Choroid plexus epithelial cell (primary cell): ENCODE measurements at regions not wholly inside any gene's neighbourhood (a gene's known extent, or its start where the extent isn't known, plus 50 kb on each side); places are given as distances from the start of the nearest gene placed in this dataset.

Experiments used
- DNase-seq: peaks from one replicate; pipeline ENCODE4 v3.0.0-alpha.2; 2010; ENCODE audit warnings: low read depth
- H3K4me3 ChIP-seq: 2 replicates; pipeline ENCODE4 v1.5.1; 2011; ENCODE audit warnings: low read depth, mild to moderate bottlenecking, control low read depth, low read length, moderate library complexity
- TF ChIP-seq, protein P1 (sequence below): conservative IDR thresholded peaks from 2 replicates; pipeline ENCODE4 v1.5.1; 2011; ENCODE audit warnings: low read depth, mild to moderate bottlenecking, control low read depth, inconsistent platforms, low read length, moderate library complexity

GRCh38 chr1:36691374-36691773, 208.7 kb upstream of the CSF3R start:
- no peak for DNase-seq

DNA sequence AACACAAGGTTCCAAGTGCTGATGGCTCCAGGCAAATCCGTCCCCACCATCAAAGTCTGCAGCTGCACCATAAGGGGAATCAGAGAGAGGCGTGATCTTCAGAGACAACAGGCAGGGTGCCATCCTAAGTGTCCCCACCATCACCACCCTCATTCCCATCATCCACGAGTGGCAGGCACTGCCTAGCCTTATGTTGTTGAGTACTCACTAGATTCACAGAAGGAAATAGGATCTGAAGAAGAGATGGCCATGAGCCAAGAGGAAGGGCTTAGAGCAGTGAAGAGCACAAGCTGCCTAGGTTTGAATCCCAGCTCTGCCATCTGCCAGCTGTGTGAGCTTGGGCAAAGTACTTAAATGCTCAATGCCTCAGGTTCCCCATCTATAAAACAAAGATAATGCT, 207.3 kb upstream of the CSF3R start:
- no peak overlapping the region for H3K4me3 ChIP-seq
- TF ChIP-seq, protein P1, sequence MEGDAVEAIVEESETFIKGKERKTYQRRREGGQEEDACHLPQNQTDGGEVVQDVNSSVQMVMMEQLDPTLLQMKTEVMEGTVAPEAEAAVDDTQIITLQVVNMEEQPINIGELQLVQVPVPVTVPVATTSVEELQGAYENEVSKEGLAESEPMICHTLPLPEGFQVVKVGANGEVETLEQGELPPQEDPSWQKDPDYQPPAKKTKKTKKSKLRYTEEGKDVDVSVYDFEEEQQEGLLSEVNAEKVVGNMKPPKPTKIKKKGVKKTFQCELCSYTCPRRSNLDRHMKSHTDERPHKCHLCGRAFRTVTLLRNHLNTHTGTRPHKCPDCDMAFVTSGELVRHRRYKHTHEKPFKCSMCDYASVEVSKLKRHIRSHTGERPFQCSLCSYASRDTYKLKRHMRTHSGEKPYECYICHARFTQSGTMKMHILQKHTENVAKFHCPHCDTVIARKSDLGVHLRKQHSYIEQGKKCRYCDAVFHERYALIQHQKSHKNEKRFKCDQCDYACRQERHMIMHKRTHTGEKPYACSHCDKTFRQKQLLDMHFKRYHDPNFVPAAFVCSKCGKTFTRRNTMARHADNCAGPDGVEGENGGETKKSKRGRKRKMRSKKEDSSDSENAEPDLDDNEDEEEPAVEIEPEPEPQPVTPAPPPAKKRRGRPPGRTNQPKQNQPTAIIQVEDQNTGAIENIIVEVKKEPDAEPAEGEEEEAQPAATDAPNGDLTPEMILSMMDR: no peak
- no peak for DNase-seq

More at GRCh38 chr1:36691374-36691773, 208.7 kb upstream of the CSF3R start:
- no peak overlapping the region for H3K4me3 ChIP-seq
- TF ChIP-seq, protein P1: no peak

- DNase-seq: no peak
- no peak overlapping the region for H3K4me3 ChIP-seq
- TF ChIP-seq, protein P1: no peak
These were observed 204.6 kb upstream of the CSF3R start for GRCh38 chr1:36687312-36687711.

DNA sequence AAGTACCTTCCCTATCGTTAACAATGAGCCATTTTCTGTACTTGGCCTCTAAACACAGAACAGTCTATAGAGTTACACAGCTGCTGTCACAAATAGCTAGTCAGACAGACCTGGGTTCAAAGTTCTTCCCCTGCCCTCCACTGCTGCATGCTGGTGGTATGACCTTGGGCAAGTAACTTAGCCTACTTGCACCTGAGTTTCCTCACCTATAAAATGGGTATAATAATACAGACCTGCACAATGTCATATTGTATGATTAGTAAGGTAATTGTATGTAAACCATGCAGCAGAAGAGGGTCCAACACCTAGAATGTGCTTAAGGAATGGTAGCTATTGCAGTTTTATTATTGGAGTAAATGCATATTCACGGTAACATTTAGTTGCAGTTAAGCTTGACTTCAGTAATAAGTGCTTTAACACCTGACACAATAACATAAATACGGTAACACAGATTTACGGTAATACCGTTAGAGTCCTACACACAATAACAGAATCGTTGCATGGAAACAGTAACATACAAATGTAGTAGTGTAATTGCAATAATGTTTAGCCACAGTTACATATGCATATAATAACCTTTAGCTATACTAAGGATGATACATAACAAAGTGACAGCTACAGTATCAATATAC, 193.3 kb upstream of the CSF3R start:
- H3K4me3 ChIP-seq: no peak overlapping the region
- DNase-seq: no peak
- TF ChIP-seq, protein P1: no peak

DNA sequence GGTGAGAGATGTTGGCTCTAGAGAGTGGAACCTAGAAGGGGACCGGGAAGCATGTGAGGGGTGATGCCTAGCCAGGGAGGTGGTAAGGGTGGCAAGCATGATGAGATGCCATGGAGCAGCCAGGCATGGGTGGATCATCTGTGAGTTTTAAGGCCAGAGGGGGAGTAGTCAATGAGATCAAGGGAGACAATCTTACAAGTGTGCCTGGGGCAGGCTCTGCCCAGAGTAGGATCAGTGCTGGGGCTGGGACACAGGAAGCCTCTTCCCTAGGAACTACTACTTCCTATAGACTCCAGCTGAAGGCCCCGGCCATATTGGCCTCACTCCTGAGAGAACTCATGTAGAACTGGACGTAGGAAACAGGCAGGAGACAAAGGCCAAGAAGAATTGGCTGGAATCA, 192.4 kb upstream of the CSF3R start:
- DNase-seq: no peak
- TF ChIP-seq, protein P1: no peak
- no peak overlapping the region for H3K4me3 ChIP-seq

DNA sequence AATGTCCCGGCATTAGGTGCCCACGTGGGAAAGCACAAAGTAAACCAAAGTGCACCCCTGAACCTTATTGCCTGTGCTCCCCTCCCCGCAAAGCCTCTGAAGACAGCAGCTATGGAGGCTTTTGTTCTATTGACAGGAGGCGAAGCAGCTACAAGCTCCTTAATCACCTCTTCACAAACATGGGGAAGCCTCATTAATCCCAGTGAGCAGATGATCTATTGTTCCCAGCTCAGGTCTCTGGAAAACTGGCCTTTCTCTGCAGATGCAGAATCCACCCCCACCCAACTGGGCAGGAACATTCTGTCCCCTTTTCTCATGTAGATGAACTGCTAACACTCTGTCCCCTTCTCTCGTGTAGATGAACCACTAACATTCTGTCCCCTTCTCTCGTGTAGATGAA, 190.5 kb upstream of the CSF3R start:
- no peak for DNase-seq
- no peak overlapping the region for H3K4me3 ChIP-seq
- TF ChIP-seq, protein P1: no peak

DNA sequence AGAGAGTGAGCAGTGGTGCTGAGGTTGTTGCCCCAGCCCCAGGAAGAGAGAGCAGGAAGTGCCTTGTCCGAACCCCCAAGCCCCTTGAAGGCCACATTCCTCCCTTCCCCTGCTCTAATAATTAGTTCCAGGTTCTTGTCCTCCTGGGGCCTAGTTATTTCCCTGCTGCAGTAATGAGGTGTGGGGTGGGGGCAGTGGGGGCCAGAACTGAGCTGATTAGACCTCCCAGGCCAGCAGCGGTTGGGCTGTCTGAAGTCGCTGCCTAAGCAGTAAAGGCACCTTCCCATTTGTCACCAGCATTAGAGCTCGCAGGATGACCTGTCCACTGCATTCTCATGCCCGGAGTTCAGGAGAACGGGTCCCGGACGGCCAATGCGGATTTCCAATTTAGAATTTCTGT, 186.5 kb upstream of the CSF3R start:
- TF ChIP-seq, protein P1: no peak
- H3K4me3 ChIP-seq: no peak overlapping the region
- DNase-seq: no peak
